ENCODE measurements at regions not wholly inside any gene's neighbourhood (a gene's known extent, or its start where the extent isn't known, plus 50 kb on each side); places are given as distances from the start of the nearest gene placed in this dataset.

- TF ChIP-seq POLR2A (IDR thresholded peaks at IDR 0.05) (no peak), CTCF (IDR thresholded peaks at IDR 0.05) (no peak)
Measured at GRCh38 chr3:148510561-148510960, 187.1 kb upstream of the AGTR1 start.
